ENCODE measurements at regions not wholly inside any gene's neighbourhood (a gene's known extent, or its start where the extent isn't known, plus 50 kb on each side); places are given as distances from the start of the nearest gene placed in this dataset.

GRCh38 chr6:120622127-120622631 is 712.1 kb downstream of the TBC1D32 start:
- no peak for TF ChIP-seq USF2 (IDR thresholded peaks at IDR 0.05; ENCODE audit: low read depth, low read length)
- no peak for TF ChIP-seq CTCF (conservative IDR thresholded peaks at IDR 0.05; ENCODE audit: low read depth, low read length)
- no peak for TF ChIP-seq RFX5 (IDR thresholded peaks at IDR 0.05; ENCODE audit: low read depth, low read length)
- no peak for TF ChIP-seq POLR2A (IDR thresholded peaks at IDR 0.05; ENCODE audit: low read depth, low read length)
- TF ChIP-seq MXI1 (IDR thresholded peaks at IDR 0.05; ENCODE audit: borderline replicate concordance, low read depth, low read length): no peak
- TF ChIP-seq SMC3 (IDR thresholded peaks at IDR 0.05; ENCODE audit: low read depth, low read length): no peak
- no peak for TF ChIP-seq NFE2L2 (IDR thresholded peaks at IDR 0.05; ENCODE audit: low read depth, low read length)
- no peak for TF ChIP-seq CHD1 (IDR thresholded peaks at IDR 0.05; ENCODE audit: low read depth, low read length)
- TF ChIP-seq RAD21 (IDR thresholded peaks at IDR 0.05; ENCODE audit: low read length): no peak
- no peak for TF ChIP-seq MAFK (IDR thresholded peaks at IDR 0.05; ENCODE audit: low read depth, low read length)
- TF ChIP-seq CEBPB (IDR thresholded peaks at IDR 0.05; ENCODE audit: low read depth, low read length): no peak

Measured in IMR-90 (cell line).